Thyroid gland (tissue), 4 donors: ENCODE measurements at regions not wholly inside any gene's neighbourhood (a gene's known extent, or its start where the extent isn't known, plus 50 kb on each side); places are given as distances from the start of the nearest gene placed in this dataset.

Experiments used
- POLR2A ChIP-seq, 2 donors: fragments of 450-650 bp; IDR thresholded peaks; one replicate each; pipeline ENCODE4 v1.6.1; 2017; ENCODE audit warnings: antibody characterized with exemption in 2 of 2, mild to moderate bottlenecking in 2 of 2, moderate library complexity in 1 of 2
- TF ChIP-seq, protein P1 (sequence below), 6 experiments: fragments of 200-600 bp in 3 of 6; fragments of 450-650 bp in 3 of 6; sonication (generic) in 3 of 6; IDR thresholded peaks; one replicate each; pipeline ENCODE4 v1.5.1; 2016 to 2019; ENCODE audit warnings: antibody characterized with exemption in 6 of 6, mild to moderate bottlenecking in 2 of 6, inconsistent platforms in 1 of 6, moderate library complexity in 1 of 6

GRCh38 chr3:59535791-59536221, 486.0 kb upstream of the CFAP20DC start:
- TF ChIP-seq, protein P1, sequence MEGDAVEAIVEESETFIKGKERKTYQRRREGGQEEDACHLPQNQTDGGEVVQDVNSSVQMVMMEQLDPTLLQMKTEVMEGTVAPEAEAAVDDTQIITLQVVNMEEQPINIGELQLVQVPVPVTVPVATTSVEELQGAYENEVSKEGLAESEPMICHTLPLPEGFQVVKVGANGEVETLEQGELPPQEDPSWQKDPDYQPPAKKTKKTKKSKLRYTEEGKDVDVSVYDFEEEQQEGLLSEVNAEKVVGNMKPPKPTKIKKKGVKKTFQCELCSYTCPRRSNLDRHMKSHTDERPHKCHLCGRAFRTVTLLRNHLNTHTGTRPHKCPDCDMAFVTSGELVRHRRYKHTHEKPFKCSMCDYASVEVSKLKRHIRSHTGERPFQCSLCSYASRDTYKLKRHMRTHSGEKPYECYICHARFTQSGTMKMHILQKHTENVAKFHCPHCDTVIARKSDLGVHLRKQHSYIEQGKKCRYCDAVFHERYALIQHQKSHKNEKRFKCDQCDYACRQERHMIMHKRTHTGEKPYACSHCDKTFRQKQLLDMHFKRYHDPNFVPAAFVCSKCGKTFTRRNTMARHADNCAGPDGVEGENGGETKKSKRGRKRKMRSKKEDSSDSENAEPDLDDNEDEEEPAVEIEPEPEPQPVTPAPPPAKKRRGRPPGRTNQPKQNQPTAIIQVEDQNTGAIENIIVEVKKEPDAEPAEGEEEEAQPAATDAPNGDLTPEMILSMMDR (IDR thresholded peaks at IDR 0.05): no peak
- TF ChIP-seq POLR2A (IDR thresholded peaks at IDR 0.05): no peak
